IPS DF 6.9 (cell line): ENCODE measurements at regions not wholly inside any gene's neighbourhood (a gene's known extent, or its start where the extent isn't known, plus 50 kb on each side); places are given as distances from the start of the nearest gene placed in this dataset.
"Not testable (repeated sequence)": the region's sequence is repeated elsewhere in the genome, so short reads cannot be mapped to it uniquely, and the experiment has no call there.

Experiments
- DNase-seq: peaks from one replicate; pipeline ENCODE4 v3.0.0-alpha.2; 2013; ENCODE audit warnings: low read depth, low spot score
- H3K27ac ChIP-seq: one replicate; pipeline ENCODE4 v1.5.1; 2013; ENCODE audit warnings: low read length, control low read depth
- H3K27me3 ChIP-seq: 2 replicates; pipeline ENCODE4 v1.6.1; 2013; ENCODE audit warnings: mild to moderate bottlenecking, low read length; ENCODE audit not compliant: control insufficient read depth, insufficient read depth
- H3K36me3 ChIP-seq: 2 replicates; pipeline ENCODE4 v1.6.1; 2013; ENCODE audit warnings: low read length; ENCODE audit not compliant: control insufficient read depth, insufficient read depth
- H3K4me1 ChIP-seq: 2 replicates; pipeline ENCODE4 v1.6.1; 2013; ENCODE audit warnings: low read length; ENCODE audit not compliant: control insufficient read depth, insufficient read depth
- H3K4me3 ChIP-seq: 2 replicates; pipeline ENCODE4 v1.5.1; 2013; ENCODE audit warnings: mild to moderate bottlenecking, low read length
- H3K9me3 ChIP-seq: 2 replicates; pipeline ENCODE4 v1.6.1; 2013; ENCODE audit warnings: low read length, inconsistent platforms; ENCODE audit not compliant: control insufficient read depth, insufficient read depth
- WGBS: extraction: QIAGEN DNeasy Blood & Tissue Kit; methylation state at CpG from one replicate; pipeline ENCODE4 v1.1.7; 2013; ENCODE audit warnings: mixed read lengths, missing lambda C conversion rate; ENCODE audit not compliant: insufficient read length, insufficient coverage; 5-methylcytosine and 5-hydroxymethylcytosine counted together

DNA sequence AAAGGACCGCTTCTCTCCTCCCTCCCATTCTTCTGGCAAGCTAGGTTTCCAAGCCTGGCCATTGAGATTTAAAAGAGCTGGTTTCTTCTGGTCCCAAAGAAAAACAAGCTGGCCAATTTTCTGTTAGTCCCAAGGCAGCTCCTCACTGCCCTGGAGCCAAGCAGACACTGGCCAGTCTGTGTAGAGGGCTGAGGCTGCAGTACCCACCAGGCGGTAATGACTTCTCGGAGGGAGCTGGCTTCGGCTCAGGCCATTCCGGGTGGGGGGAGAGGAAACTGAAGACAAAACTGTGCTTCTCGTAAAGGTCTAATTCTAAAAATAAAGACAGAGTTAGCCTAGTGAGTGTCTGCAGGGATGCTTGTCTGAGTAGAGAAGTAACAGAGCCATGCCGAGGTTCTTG, 78.5 kb upstream of the SMAD3 start:
- DNase-seq: no peak
- H3K27me3 ChIP-seq: no peaks in the 10 kb centered on the region

DNA sequence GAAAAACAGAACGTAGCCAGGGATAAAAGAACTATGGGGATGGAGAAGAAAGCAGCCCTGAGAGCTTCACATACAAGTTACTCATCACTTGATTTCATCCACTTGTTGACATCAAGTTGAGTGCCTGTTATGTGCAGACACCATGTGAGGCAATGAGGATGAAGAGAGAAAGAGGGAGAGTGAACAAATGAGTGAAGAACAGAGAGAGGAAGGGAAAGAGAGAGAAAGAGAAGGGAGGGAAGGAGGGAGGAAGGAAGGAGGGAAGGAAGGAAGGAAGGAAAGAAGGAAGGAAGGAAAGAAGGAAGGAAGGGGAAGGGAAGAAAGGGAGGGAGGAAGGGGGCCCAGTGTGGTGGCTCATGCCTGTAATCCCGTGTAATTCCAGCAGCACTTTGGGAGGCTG, 72.3 kb upstream of the SMAD3 start:
- Histone ChIP-seq H3K4me3 (no peak overlapping the region), H3K9me3 (no peaks in the 10 kb centered on the region), H3K27me3 (no peaks in the 10 kb centered on the region), H3K27ac (no peak overlapping the region), H3K4me1 (no peaks in the 10 kb centered on the region), H3K36me3 (no peaks in the 10 kb centered on the region)
- WGBS: no CpG with 5 or more reads among the region's 2 CpGs
- DNase-seq: no peak

More for the DNA sequence above, 78.5 kb upstream of the SMAD3 start:
- no peaks in the 10 kb centered on the region for H3K9me3 ChIP-seq
- WGBS: no CpG with 5 or more reads among the region's 7 CpGs
- H3K36me3 ChIP-seq: no peaks in the 10 kb centered on the region
- no peak overlapping the region for H3K4me3 ChIP-seq
- no peak overlapping the region for H3K27ac ChIP-seq
- H3K4me1 ChIP-seq: no peaks in the 10 kb centered on the region

DNA sequence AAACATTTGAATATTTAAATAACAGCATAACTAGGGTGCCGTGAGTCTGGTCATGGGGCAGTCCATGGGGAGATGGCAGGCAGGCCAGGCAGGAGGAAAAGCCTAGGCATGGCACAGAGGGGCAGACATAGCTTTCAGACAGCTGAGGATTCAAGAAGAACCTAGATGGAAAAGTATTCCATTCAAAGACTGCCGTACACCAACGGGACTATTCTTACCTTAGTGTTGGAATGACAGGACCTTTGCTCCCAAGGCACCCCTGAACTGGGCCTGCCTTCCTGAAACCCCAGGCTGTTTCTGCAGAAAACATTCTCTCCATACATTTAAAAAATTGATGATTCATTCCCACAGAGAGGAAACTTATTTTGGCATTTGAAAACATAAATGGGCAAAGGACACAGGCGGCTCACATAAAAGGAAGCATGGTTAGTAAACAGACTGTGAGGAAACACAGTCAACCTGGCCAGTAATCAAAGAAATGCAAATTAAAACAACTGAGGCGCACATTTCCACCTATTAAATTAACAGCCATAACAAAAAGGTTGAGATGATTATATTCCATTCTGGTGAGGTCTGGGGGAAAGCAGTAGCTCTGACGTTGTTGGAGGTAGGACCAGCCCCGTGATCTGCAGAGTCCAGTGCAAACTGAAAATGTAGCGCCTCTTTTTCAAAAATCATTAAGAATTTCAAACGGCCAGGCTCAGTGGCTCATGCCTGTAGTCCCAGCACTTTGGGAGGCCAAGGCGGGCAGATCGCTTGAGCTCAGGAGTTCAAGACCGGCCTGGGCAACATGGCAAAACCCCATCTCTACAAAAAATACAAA, 71.3 kb upstream of the SMAD3 start:
- DNase-seq: no peak
- H3K36me3 ChIP-seq: no peaks in the 10 kb centered on the region
- no peaks in the 10 kb centered on the region for H3K27me3 ChIP-seq
- no peaks in the 10 kb centered on the region for H3K4me1 ChIP-seq
- no peak overlapping the region for H3K27ac ChIP-seq
- no peak overlapping the region for H3K4me3 ChIP-seq
- no CpG with 5 or more reads among the region's 12 CpGs for WGBS
- H3K9me3 ChIP-seq: no peaks in the 10 kb centered on the region

DNA sequence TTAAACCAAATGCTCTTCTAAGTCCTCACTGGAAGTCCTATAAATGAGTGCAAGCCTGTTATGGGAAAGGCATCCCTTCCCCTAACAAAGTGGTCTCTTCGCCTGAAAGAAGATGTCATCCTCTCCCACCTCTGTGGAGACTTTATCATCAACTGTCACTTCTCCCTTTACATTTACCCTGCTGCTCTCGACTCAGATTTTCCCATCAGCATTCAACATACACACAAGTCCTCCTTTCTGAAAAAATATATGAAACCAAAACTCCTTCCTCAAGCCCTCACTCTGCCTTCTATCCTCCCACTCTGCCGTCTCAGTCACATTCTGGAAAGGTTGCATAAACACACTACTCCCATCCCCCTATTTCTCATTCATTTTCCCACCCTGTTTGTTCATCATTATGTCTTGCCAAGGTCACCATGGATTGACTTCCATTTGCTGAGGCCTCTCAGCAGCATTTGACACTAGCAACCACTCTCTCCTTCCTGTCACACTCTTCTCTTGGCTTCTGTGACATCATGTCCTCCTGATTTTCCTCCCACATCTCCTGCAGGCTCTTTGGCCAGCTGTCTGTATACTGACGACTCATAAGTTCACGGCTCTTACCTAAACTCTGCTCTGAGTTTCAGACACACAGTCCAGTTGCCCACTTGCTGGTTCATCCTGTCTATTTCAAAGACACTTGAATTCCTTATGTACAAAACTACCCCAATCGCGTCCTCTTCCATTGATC, 70.3 kb upstream of the SMAD3 start:
- WGBS: no CpG with 5 or more reads among the region's 7 CpGs
- H3K36me3 ChIP-seq: no peaks in the 10 kb centered on the region
- H3K9me3 ChIP-seq: no peaks in the 10 kb centered on the region
- H3K4me3 ChIP-seq: no peak overlapping the region
- no peak overlapping the region for H3K27ac ChIP-seq
- no peaks in the 10 kb centered on the region for H3K4me1 ChIP-seq
- no peaks in the 10 kb centered on the region for H3K27me3 ChIP-seq
- DNase-seq: no peak

DNA sequence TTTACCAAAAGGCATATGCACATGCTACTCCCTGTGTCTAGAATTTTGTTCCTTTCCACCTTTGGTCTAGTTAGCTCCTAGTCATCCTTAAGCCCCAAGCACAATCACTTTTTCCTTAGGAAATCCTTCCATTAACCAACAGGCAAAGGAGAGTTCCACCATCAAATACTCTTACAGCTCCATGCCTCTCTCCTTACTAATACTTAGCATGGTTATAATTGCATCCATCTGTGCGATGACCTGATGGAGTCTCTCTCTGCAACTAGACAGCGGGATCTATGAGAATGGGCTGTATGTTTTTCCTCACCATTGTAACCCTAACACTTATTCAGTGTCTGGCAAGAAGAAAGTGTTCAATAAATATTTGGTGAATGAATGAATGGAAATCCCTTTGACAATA, 69.3 kb upstream of the SMAD3 start:
- no peaks in the 10 kb centered on the region for H3K27me3 ChIP-seq
- no CpG with 5 or more reads among the region's 2 CpGs for WGBS
- H3K27ac ChIP-seq: no peak overlapping the region
- H3K9me3 ChIP-seq: no peaks in the 10 kb centered on the region
- H3K4me1 ChIP-seq: no peaks in the 10 kb centered on the region
- no peak for DNase-seq
- no peaks in the 10 kb centered on the region for H3K36me3 ChIP-seq
- no peak overlapping the region for H3K4me3 ChIP-seq

DNA sequence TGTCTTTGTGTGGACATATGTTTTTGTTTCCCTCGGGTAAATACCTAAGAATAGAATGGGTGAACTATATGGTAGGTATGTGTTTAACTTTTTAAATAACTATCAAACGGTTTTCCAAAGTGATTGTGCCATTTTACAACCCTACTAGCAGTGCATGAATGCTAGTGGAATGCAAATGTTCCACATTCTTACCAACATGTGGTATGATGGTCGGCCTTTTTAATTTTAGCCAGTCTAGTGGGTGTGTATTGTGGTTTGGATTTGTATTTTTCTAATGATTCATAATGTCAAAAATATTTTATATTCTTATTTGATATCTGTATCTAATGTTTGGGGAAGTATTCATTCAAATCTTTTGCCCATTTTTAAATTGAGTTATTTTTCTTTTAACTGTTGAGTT, 68.2 kb upstream of the SMAD3 start:
- DNase-seq: no peak
- Histone ChIP-seq H3K27me3 (no peaks in the 10 kb centered on the region), H3K4me1 (no peaks in the 10 kb centered on the region), H3K27ac (no peak overlapping the region), H3K36me3 (no peaks in the 10 kb centered on the region), H3K4me3 (no peak overlapping the region), H3K9me3 (no peaks in the 10 kb centered on the region)
- no CpG with 5 or more reads among the region's 3 CpGs for WGBS

DNA sequence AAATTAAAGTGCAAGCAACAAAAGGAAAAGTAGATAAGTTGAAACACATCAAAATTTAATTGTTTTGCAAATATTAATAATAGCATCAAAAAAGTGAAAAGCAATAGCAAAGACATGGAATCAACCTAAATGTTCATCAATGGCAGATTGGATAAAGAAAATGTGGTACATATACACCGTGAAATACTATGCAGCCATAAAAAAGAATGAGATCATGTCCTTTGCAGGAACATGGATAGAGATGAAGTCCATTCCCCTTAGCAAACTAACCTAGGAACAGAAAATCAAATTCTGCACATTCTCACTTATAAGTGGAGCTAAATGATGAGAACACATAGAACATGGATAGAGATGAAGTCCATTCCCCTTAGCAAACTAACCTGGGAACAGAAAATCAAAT, 67.2 kb upstream of the SMAD3 start:
- H3K9me3 ChIP-seq, DNase-seq, H3K36me3 ChIP-seq, H3K4me1 ChIP-seq, H3K27ac ChIP-seq, H3K27me3 ChIP-seq, H3K4me3 ChIP-seq: not testable (repeated sequence)
- WGBS: no CpG with 5 or more reads among the region's 1 CpG

DNA sequence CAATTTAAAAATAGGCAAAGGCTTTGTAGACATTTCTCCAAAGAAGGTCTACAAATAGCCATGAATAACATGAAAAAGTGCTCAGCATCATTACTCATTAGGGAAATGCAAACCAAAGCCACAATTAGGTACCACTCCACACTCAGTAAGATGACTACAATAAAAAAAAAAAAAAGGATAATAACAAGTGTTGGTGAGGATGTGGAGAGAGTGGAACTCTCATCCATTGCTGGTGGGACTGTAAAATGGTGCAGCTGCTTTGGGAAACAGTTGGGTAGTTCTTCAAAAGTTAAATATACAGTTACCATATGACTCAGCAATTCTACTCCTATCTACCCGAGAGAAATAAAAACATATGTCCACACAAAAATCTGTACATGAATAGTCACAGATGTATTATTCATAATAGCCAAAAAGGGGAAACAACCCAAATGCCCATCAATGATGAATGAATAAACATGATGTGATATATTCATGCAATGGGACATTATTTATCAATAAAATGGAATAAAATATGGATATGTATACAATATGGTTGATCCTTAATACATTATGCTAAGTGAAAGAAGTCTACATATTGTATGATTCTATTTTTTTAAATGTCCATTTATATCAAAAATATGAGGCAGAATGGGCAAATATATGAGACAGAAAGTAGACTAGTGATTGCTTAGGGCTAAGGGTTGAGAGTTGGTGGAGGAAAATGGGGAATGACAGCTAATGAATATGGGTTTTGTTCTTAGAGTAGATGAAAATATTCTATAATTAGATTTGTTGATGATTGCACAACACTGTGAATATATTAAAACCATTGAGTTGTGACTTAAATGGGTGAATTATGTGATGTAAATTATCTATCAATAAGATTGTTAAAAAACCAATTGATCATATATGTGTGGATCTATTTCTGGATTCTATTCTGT, 66.1 kb upstream of the SMAD3 start:
- Histone ChIP-seq H3K4me3 (no peak overlapping the region), H3K9me3 (no peaks in the 10 kb centered on the region), H3K4me1 (no peaks in the 10 kb centered on the region), H3K27ac (no peak overlapping the region), H3K27me3 (no peaks in the 10 kb centered on the region), H3K36me3 (no peaks in the 10 kb centered on the region)
- DNase-seq: no peak
- no CpG with 5 or more reads among the region's 1 CpG for WGBS

DNA sequence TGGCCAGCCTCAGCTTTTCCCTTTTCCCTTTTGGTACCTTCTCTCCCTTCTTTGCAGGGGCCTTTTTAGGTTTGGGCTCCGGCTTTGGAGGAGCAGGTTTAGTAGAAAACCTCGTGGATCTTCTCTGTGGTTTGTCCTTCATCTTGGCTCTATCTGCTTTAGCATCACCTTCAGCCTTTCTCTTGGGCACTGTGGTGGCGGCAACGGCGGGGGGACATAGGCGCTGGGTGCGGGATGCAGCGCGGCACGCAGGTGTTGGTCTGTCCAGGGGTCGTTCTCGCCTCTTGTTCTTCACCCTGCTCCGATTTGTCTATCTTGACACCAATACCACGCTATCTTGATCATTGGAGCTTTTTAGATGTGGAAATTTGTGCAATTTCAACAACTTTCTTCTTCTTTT, 64.5 kb upstream of the SMAD3 start:
- no peak for DNase-seq
- H3K36me3 ChIP-seq: no peaks in the 10 kb centered on the region
- no peak overlapping the region for H3K4me3 ChIP-seq
- H3K27me3 ChIP-seq: no peaks in the 10 kb centered on the region
- H3K4me1 ChIP-seq: no peaks in the 10 kb centered on the region
- no peaks in the 10 kb centered on the region for H3K9me3 ChIP-seq
- no peak overlapping the region for H3K27ac ChIP-seq
- WGBS: no CpG with 5 or more reads among the region's 14 CpGs

DNA sequence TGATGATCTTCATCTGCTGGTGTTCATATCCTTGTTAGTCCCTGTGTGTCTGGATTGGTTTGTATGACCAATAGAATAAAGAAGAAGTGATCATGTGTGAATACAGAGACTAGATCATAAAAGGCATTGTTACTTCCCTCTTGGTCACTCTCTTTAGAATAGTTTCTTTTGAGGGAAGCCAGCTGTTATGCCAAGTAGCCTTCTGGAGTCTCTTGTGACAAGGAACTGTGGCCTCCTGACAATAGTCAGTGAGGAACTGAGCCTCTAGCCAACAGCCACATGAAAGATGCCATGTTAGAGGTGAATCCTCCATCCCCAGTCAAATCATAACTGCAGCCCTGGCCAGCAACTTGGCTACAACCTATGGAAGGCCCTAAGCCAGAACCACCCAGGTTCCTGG, 63.0 kb upstream of the SMAD3 start:
- H3K27ac ChIP-seq: no peak overlapping the region
- no peak for DNase-seq
- H3K27me3 ChIP-seq: no peaks in the 10 kb centered on the region
- H3K36me3 ChIP-seq: no peaks in the 10 kb centered on the region
- H3K9me3 ChIP-seq: no peaks in the 10 kb centered on the region
- H3K4me3 ChIP-seq: no peak overlapping the region
- H3K4me1 ChIP-seq: no peaks in the 10 kb centered on the region
